Endothelial cell (in vitro differentiated cells): ENCODE measurements at regions not wholly inside any gene's neighbourhood (a gene's known extent, or its start where the extent isn't known, plus 50 kb on each side); places are given as distances from the start of the nearest gene placed in this dataset.

ENCODE experiments used
- DNase-seq: peaks from one replicate; pipeline ENCODE4 v3.0.0; 2021; ENCODE audit warnings: low spot score
- H3K27ac Mint-ChIP-seq: one replicate; pipeline ENCODE4 v1.8.0; 2021; ENCODE audit warnings: mixed read lengths, inconsistent platforms; ENCODE audit not compliant: unreplicated experiment
- H3K27me3 Mint-ChIP-seq: one replicate; pipeline ENCODE4 v1.8.0; 2021; ENCODE audit warnings: mild to moderate bottlenecking, moderate library complexity, mixed read lengths, inconsistent platforms; ENCODE audit not compliant: unreplicated experiment
- H3K36me3 Mint-ChIP-seq: one replicate; pipeline ENCODE4 v1.8.0; 2021; ENCODE audit warnings: mild to moderate bottlenecking, low read depth, mixed read lengths, inconsistent platforms; ENCODE audit not compliant: unreplicated experiment
- H3K4me1 Mint-ChIP-seq: one replicate; pipeline ENCODE4 v1.8.0; 2021; ENCODE audit warnings: mild to moderate bottlenecking, mixed read lengths, inconsistent platforms; ENCODE audit not compliant: unreplicated experiment
- H3K4me3 Mint-ChIP-seq: one replicate; pipeline ENCODE4 v1.8.0; 2021; ENCODE audit warnings: mild to moderate bottlenecking, mixed read lengths, inconsistent platforms; ENCODE audit not compliant: unreplicated experiment
- H3K9me3 Mint-ChIP-seq: one replicate; pipeline ENCODE4 v1.8.0; 2021; ENCODE audit warnings: mixed read lengths, inconsistent platforms; ENCODE audit not compliant: unreplicated experiment
- CTCF ChIP-seq: fragments of 200-600 bp; sonication (generic); IDR thresholded peaks from one replicate; pipeline ENCODE4 v1.5.0; 2021; ENCODE audit warnings: antibody characterized with exemption; ENCODE audit not compliant: unreplicated experiment

- H3K27ac Mint-ChIP-seq, result no peak overlapping the region
Observed at GRCh38 chr2:186126181-186126580, 359.9 kb upstream of the ZC3H15 start.

GRCh38 chr2:186129767-186130581 is 356.1 kb upstream of the ZC3H15 start:
- no peak for DNase-seq
- H3K27me3 Mint-ChIP-seq, result peaks cover 2% of the 10 kb centered on the region
- H3K9me3 Mint-ChIP-seq, result no peaks in the 10 kb centered on the region
- no peak for TF ChIP-seq CTCF
- H3K4me1 Mint-ChIP-seq, result peaks cover 15% of the 10 kb centered on the region
- H3K27ac Mint-ChIP-seq, result no peak overlapping the region
- no peaks in the 10 kb centered on the region for H3K36me3 Mint-ChIP-seq
- H3K4me3 Mint-ChIP-seq, result no peak overlapping the region

More at GRCh38 chr2:186126181-186126580, 359.9 kb upstream of the ZC3H15 start:
- Mint-ChIP-seq H3K4me3 (no peak overlapping the region), H3K9me3 (no peaks in the 10 kb centered on the region), H3K27me3 (no peaks in the 10 kb centered on the region), H3K4me1 (peaks cover 15% of the 10 kb centered on the region), H3K36me3 (no peaks in the 10 kb centered on the region)
- no peak for DNase-seq
- no peak for TF ChIP-seq CTCF

- peaks cover 2% of the 10 kb centered on the region for H3K27me3 Mint-ChIP-seq
- H3K9me3 Mint-ChIP-seq, result no peaks in the 10 kb centered on the region
- no peak overlapping the region for H3K27ac Mint-ChIP-seq
- no peak for TF ChIP-seq CTCF
- no peak for DNase-seq
- no peaks in the 10 kb centered on the region for H3K36me3 Mint-ChIP-seq
- peaks cover 15% of the 10 kb centered on the region for H3K4me1 Mint-ChIP-seq
- no peak overlapping the region for H3K4me3 Mint-ChIP-seq
Observed at GRCh38 chr2:186130748-186131641, 355.1 kb upstream of the ZC3H15 start.

- Mint-ChIP-seq H3K36me3 (no peaks in the 10 kb centered on the region), H3K27me3 (peaks cover 2% of the 10 kb centered on the region), H3K9me3 (no peaks in the 10 kb centered on the region), H3K27ac (no peak overlapping the region), H3K4me3 (no peak overlapping the region), H3K4me1 (no peaks in the 10 kb centered on the region)
- DNase-seq, result no peak
- no peak for TF ChIP-seq CTCF
Observed at GRCh38 chr2:186135686-186136085, 350.4 kb upstream of the ZC3H15 start.
